HT1080 (cell line): ENCODE measurements at regions not wholly inside any gene's neighbourhood (a gene's known extent, or its start where the extent isn't known, plus 50 kb on each side); places are given as distances from the start of the nearest gene placed in this dataset.
"Not testable (repeated sequence)": the region's sequence is repeated elsewhere in the genome, so short reads cannot be mapped to it uniquely, and the experiment has no call there.

Experiments used
- DNase-seq: peaks from one replicate; pipeline ENCODE4 v3.0.0-alpha.2; 2015; ENCODE audit warnings: low read depth

DNA sequence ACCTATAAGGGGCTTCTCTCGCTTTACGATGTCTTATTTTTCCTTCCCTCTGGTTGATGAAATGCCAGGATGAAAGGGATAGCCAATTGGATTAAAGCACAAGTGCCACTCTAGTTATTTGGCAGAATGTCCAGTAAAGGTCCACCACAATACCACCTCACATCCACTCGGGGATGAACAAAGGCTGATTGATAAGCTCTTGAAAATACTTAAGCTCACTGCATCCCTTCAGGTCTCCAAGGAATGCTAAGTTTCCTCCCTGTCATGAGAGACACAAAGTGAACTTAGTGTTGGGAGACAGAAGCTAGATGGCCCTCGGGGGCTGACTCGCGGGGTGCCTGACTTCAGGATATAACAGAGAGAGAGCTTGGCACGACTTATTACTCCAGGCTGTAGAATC lies 185.9 kb upstream of the ZNF644 start:
- DNase-seq = not testable (repeated sequence)

DNA sequence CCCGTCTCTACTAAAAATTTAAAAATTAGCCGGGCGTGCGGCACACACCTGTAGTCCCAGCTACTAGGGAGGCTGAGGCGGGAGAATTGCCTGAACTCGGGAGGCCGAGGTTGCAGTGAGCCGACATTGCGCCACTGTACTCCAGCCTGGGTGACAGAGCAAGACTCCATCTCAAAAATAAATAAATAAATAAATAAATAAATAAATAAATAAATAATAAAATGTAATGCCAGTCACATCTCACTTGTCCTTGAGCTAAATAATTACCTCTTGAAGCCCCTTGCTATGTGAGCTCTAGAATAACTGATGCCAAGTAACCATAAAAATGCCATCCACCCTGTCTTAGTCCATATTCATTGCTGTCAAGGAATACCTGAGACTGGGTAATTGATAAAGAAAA lies 182.3 kb upstream of the ZNF644 start:
- DNase-seq = not testable (repeated sequence)

DNA sequence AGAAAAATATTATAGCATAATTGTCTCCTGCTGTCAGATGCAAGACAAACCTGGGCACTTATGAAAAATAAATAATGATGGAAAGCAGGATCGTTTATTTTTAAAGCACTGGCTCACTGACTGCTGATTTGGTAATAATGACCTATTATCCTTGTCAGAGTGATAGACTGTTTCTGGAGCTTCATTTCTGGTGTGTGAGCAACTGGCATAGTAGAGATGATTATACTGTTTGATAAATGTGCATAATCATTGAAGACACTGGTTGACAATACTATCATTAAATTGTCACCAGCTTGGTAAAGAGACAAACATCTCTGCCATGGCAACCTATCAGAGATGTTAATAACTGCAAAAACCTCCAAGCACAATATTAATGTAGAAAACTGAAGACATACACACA lies 179.9 kb upstream of the ZNF644 start:
- no peak for DNase-seq

DNA sequence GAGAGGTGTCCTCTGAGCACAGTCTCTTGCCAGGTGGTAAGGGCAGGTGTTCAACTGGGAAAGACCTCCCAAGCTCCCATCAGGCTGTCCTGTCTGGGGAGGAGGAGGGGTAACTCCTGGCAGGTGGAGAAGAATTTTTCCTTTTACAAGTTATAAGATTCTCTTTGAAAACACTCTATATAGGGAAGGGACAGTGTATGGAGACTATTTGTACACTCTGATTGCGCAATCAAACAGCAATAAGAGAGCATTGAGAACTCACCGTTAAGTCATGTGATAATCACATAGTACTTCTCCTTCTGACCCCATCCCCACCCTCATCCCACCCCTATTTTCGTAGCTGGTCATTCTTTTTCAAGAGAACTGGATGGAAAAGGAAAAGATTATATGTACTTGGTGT lies 179.3 kb upstream of the ZNF644 start:
- DNase-seq = no peak

DNA sequence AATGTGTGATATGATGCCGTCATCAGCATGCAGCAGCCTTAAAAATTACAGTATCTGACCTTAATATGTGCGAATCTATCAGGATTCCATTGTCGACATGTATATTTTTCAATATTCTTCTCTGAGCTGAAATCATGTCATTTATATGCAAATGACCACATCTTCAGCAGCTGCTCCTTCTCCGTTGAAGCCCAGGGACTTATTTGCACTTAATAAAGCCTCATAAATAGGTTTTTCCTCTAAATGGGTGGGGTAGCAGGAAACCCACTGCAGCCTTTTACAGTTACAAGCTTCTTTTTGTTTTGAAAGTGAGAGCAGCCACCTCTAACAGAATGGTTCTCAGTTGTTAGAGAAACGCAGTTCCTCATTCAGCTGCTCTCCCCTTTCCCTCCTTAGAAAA lies 178.8 kb upstream of the ZNF644 start:
- no peak for DNase-seq

DNA sequence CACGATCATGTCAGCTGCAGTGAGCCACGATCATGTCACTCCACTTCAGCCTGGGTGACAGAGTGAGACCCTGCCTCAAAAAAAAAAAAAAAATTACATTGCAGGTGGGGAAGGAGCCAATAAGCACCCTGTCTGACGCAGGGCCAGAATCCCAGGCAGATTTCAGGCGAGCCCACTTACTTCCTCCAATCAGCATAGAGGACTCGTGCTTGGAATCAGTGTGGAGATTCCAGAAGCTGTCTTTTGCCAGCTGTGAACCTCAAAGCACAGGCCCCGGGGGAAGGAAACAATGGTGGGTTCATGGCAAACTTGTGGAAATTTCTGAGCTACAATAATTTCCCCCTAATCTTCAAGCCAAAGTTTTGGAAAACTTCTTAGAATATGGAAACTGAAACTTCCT lies 178.2 kb upstream of the ZNF644 start:
- DNase-seq = no peak

DNA sequence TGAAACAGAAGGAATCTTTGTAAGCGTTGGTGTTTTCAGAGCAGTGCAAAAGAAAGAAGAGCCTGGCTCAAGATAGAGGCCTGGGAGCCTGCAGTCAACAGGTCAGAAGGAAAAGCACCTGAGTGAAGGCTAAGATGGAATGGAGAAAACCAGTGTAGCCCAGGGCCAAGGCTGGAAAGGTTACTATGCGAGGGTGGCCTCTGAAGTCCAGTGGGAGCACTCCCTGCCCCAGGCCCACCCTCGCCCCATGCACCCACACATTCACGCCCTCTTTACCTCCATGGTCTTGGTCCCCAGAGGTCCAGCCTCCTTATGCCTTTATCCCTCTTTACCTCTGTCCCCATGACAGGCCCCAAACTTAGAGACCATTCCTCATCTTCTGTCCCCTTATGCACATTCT lies 169.2 kb upstream of the ZNF644 start:
- DNase-seq = no peak

DNA sequence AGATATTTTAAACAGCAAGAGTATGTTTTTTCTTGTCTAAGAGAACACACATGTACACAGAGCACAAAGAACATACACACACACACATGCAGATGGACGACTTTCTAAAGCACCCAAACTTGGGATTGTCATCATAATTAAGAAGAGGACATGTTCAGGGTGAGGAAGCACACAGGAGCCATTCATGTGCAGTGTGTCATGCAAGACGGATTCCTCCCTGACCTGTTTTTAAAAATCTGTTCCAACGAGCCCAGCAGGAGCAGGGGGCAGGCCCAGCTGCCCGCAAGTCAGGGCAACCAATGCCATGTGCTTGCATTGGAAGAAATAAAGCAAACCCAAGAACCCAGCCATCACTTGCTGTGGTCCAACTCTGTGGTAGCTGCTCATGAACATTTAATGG lies 167.3 kb upstream of the ZNF644 start:
- no peak for DNase-seq

DNA sequence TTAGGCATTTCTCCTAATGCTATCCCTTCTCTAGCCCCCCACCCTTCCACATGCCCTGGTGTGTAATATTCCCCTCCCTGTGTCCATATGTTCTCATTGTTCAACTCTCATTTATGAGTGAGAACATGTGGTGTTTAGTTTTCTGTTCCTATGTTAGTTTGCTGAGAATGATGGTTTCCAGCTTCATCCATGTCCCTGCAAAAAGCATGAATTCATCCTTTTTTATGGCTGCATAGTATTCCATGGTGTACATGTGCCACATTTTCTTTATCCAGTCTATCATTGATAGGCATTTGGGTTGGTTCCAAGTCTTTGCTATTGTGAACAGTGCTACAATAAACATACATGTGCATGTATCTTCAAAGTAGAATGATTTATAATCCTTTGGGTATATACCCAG lies 161.0 kb upstream of the ZNF644 start:
- not testable (repeated sequence) for DNase-seq

DNA sequence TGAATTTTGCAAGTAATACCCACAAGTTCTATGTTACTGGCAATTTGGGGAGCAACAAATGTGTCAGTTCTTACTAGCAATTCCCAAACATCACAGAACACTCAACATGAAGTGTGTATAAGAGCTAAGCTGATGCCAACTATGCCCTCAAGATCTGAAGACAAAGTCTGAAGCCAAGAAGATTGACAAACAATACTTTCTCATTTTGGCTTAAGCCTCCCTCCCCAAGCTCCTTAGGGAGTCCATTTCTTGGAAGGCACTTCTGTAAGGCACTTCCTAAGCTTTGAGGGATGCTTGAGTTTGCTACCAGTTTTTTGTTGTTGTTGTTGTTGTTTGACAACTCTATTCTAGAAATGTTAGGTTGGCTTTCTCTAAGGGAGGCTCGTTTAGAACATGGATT lies 154.4 kb upstream of the ZNF644 start:
- DNase-seq = no peak

DNA sequence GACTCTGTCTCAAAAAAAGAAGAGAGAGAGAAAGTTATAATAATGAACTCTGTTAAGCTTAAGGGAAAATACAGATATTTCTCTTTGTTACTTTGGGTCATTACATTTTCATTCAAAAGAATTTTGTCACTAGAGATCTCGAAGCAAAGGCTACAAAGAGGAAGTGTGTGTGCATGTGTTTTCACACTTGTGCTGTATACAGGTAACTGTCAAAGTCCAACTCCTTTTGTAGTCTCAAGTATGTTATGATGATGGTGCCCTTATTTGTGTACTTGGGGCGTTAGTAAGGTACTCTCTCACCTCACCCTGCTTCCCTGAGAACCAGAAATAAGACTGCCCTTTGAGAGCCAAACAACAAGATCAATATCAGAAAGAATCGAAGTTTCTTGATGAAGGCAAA lies 152.9 kb upstream of the ZNF644 start:
- no peak for DNase-seq

DNA sequence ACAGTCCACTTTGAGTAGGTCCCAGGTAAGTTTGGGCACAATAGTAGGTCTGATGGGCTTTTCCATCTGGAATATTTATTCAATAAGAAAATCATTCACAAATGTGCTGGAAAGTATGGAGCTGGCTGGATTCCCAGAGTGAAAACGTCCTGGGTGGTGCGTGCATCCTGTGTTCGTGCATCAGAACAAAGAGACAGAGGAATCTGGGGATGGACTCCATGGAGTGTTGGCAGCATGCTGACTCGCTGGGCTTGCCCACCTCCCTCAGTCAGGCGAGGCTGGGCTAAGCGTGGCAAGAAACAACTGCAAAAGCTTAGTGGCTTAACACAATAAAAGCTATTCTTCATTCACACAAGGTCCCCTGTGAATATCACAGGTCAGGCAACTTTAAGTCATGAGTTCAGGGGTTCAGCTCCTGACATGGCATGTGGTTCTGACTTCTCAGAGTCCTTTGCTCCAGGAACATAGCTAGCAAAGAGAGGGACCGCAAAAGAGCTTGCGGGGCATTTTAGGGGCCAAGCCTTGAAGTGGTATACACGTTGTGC lies 151.6 kb upstream of the ZNF644 start:
- no peak for DNase-seq

DNA sequence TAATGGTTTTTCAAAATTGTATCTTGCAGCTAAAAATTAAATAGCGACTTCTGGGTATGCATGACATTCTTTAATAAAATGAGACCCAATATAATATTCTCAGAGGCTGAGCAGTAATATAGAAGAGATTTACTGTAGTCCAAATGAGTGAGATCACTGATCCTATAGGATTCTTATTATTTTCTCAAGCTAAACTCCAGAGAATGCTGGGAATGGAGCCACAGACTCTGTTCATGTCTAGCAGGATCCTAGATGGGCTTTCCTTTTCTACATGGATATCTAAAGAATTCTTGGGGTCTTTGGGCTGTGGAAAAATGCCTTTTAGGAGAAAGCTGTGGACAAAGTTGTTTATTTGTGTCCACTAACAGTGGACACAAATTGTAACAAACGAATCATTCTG lies 150.7 kb upstream of the ZNF644 start:
- no peak for DNase-seq

DNA sequence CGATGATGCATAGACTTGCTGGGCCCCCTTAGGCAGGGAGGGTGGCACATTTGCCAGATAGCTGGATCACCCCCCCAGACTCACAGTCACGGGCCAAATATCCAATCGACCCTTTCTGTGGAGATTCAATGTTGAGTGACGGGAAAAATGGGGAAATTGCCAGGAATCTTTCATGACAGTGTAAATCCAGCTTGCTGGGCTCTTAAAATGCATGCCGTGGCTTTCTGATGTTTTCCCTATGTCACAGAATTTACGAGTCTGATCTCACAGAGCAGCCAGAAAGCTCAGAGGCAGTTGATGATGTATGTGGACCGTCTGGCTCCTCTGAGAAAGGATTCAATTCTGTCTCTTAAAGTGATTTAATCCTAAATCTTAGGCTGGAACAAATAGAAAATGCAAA lies 150.1 kb upstream of the ZNF644 start:
- no peak for DNase-seq

DNA sequence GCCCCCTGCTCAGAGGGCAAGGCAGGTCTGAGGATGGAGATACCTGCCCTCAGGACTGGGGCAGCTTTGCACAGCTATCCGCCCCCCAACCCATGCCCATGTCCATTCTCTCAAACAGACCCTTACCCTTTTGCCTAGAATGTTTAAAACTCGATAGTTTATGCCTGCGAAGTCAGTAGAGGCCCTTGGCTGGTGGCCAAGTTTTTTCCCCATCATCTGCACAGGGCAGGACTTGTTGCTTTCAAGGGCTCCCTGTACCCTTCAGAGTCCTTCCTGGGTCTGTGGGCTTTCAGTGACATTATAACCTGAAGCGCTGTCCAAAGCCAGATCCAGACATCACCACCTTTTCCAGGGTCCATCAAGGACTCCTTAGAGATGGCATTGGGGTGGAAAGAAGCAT lies 148.7 kb upstream of the ZNF644 start:
- DNase-seq = no peak

DNA sequence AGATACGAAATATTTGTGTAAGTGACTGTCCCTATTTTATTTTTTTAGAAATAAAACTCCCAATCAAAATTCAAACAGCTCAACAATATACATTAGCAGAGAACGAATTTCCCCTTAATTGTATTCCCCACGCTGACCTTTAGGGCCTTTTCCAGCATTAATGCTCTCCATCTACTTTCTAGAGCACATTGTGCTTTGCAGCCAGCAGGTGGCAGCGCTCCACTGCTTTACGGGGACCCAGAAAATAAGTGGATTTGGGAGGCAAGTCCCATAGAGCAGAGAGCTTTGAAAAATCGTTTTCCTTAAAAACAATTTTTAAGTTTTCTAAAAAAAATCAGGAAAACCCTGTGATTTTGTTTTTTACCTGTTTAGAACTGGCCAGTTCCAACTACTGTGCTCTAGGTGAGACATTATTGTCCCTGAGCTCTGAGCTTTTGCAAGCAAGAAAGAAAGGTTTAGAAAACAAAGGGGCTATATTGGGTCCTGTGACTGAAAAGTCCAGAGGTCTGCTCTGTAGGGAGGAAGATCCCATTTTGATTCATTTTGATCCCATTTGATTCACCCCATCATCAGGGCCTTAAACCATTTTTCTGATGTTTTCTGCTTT lies 144.4 kb upstream of the ZNF644 start:
- DNase-seq = peak; percentile 58

DNA sequence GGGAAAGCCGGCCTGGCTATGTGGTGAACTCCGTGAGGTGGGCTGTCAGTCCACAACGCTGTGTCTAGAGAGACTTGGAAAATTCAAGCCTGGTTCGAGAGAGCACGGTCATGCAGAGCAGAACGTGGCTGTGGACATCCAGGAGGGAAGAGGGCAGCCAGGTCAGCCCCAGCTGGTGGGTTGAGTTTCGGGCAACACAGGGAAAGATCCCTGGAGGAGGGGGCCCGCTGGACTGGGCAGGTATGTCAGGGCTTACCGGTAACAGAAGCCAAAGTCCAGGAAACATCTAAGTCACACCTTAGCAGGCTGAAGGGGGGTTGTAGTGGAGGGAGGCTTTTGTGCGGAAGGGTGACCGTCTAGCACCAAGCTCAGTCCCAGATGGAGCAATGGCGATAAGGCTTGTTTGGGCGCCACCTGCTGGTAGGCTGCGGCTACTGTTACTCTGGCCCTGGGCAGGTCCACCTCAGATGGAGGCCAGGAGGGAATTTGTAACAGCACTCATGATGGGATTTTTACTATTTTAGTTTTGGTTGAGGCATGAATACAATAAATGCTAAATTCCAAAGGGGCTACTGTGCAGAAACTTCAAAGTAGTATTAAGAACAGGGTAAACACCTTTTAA lies 143.3 kb upstream of the ZNF644 start:
- DNase-seq = peak; percentile 54

DNA sequence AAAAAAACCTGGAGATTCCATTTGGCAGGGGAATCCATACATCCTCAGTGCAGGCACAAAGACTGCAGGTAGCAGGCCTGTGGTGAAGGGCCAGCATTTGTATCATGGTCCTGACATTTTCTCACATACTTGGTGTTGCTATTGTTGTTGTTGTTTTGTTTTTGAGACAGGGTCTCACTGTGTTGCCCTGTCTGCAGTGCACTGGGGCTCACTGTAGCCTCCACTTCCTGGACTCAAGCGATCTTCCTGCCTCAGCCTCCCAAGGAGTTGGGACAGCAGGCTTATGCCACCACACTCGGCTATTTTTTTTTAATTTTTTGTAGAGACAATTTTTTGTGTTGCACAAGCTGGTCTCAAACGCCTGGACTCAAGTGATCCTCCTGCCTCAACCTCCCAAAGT lies 140.8 kb upstream of the ZNF644 start:
- DNase-seq = no peak

DNA sequence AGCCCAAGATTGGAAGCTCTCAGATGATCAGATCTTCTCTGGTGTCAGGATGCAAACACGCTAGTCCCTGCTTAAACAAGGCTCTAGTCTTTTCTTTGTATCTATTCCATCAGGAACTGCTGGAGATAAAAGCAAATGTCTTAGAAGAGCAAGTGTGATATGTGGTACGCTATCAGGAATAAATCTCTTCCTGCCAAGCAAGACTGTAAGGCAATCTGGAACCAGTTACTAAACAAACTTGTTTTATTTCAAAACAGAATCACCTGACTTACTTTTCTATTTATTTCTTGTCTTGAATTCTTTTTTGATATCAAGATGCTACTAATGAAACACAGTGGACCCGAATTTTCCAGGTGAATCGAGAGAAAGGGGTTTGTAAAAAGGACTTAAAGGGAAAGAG lies 139.9 kb upstream of the ZNF644 start:
- DNase-seq = no peak

DNA sequence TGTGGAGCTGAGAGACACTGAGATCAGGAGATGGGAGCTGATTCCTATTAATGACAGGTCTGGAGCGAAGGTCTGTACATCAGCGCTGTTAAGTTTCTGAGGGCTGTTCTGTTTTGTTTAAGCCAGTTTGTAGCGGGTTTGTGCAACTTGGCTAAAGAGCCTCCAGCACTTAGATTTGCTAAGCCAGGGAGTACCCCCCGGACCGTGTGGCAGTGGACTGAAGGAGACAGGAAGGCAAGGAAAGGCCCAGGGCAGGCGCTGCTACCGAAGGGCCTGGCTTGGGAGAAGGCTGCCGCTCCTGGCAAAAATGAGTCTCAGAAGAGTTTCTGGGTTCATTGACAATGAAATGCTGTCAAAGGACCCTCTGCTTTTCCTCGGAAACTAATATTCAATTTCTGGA lies 139.3 kb upstream of the ZNF644 start:
- DNase-seq = no peak

DNA sequence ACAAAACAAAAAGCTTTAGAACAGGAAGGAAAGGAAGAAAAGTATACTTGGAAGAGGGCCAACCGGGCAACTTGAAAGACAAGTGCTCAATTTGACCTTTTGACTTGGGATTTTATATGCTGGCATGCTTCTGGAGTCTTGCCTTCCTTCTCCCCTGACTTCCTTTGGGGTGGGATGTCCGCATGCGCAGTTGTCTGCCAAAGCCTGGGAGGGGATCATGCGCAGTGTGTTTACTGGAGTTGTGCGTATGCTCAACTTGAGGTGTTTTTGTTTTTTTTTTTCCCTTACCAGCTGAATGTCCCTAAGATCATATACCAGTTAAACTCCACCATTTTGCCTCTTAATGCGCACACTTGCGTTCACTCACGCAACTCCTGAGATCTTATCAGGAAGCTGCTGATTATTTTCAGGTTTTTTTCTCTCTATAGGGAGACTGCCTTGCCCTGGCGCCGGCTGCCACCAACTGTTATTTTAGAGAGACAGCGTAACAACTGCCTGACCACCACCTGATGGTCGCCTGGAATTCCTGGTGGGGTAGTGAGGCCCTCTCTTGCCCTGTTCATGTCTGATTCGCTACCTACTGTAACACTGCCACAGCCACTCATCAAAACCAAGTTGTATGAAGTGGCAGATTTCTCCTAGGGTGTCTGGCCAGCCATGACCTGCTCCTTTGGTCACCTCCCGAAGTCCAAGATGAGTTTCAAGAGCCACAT lies 138.7 kb upstream of the ZNF644 start:
- DNase-seq = no peak

DNA sequence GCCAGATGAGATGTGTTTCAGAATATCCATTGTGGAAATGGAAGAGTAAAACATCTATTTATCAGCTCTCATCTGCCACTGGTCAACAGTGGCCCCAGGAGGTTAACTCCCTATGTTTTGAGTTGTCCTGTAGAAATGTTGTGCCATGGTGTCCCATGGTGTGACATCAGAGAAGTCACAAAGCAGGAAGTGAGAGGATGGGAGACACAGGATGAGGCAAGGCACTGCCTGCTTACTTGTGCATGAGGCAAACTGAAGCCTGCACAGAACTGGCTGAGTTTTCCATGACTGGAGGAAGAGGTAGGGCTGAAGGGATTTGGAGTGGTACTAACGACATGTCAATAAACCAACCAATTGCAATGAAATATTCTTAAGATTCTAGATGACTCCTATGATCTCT lies 131.5 kb upstream of the ZNF644 start:
- no peak for DNase-seq

DNA sequence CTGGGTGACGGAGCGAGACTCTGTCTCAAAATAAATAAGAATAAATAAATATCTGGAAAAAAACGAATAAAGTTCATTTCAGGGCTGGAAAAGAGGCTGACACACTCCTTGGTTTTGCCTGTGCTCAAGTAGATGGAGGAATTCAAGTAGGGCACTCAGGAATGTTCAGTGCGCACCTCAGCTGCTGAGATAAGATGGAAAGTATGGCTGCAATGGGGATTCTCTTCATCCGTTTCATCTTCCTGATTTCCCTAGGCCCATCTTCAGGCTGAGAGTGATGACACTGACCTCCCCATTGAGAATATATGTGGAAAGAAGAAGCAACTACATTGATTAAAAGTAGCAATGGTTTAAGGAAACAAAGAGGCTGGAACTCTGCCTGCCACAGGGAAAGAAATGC lies 130.5 kb upstream of the ZNF644 start:
- no peak for DNase-seq
